ENCODE measurements at regions not wholly inside any gene's neighbourhood (a gene's known extent, or its start where the extent isn't known, plus 50 kb on each side); places are given as distances from the start of the nearest gene placed in this dataset.
A peak's percentile ranks its signal among the peaks of the same experiment; 100 is the strongest.

DNA sequence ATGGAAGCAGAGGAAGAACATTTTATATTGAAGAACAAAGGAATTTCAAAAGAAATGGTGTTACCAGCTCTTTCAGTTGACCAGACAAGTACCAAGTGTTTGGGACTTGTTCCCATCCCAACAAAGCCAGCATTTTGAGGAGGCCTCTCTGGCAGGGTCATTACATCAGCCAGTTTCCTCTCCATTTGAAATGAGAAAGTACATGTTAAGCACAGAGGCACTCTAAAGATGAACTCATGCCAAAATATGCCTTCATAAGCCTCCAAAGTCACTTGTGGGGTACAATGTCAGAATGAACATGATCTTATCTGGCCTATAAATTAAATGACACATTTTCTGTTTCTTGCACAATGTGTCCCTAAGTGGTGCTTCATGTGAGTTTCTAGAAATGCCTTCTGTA lies 223.9 kb downstream of the PRL start:
- in situ Hi-C loops (cut with HindIII; ENCODE audit: low pct_unique_long_range_greater_than_20kb, low sequenced_read_pairs) (no loop called here), intact Hi-C loops (cut with micrococcal nuclease; ENCODE audit: unreplicated experiment) (no loop called here)
- no TSS peak for BruUV-seq (replicated peaks)
- Histone ChIP-seq H3K9me3 (ENCODE audit: control insufficient read depth, insufficient read depth, low read depth, low read length) (no peaks in the 10 kb centered on the region), H3K4me3 (ENCODE audit: low read depth in 2 of 2, low read length in 2 of 2) (no peak overlapping the region), H3K36me3 (ENCODE audit: control insufficient read depth, insufficient read depth, low read length) (no peaks in the 10 kb centered on the region), H3K27ac (ENCODE audit: low read length) (peak overlapping the region; percentile 32; the same call in 1 of the 2 replicates), H3K27me3 (ENCODE audit: control insufficient read depth, insufficient read depth, low read length) (no peaks in the 10 kb centered on the region), H3K4me1 (ENCODE audit: control insufficient read depth, insufficient read depth, low read length) (peaks cover 11% of the 10 kb centered on the region)
- DNase-seq (ENCODE audit: low read depth, low spot score) (no peak), ATAC-seq (no peak)
- TF ChIP-seq REST (IDR thresholded peaks at IDR 0.05; ENCODE audit: insufficient read depth in 1 of 2, low read depth in 2 of 2, low read length in 1 of 2) (no peak), POLR2AphosphoS5 (IDR thresholded peaks at IDR 0.05; ENCODE audit: low read depth, low read length) (no peak), SIN3A (IDR thresholded peaks at IDR 0.05; ENCODE audit: borderline replicate concordance, insufficient read depth, low read depth, low read length) (no peak), TCF7L2 (IDR thresholded peaks at IDR 0.05; ENCODE audit: low read depth, low read length) (no peak)
- TF ChIP-seq, protein P1, sequence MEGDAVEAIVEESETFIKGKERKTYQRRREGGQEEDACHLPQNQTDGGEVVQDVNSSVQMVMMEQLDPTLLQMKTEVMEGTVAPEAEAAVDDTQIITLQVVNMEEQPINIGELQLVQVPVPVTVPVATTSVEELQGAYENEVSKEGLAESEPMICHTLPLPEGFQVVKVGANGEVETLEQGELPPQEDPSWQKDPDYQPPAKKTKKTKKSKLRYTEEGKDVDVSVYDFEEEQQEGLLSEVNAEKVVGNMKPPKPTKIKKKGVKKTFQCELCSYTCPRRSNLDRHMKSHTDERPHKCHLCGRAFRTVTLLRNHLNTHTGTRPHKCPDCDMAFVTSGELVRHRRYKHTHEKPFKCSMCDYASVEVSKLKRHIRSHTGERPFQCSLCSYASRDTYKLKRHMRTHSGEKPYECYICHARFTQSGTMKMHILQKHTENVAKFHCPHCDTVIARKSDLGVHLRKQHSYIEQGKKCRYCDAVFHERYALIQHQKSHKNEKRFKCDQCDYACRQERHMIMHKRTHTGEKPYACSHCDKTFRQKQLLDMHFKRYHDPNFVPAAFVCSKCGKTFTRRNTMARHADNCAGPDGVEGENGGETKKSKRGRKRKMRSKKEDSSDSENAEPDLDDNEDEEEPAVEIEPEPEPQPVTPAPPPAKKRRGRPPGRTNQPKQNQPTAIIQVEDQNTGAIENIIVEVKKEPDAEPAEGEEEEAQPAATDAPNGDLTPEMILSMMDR (IDR thresholded peaks at IDR 0.05), result no peak
- ChIA-PET POLR2A (no interaction called here), CTCF (no interaction called here)

DNA sequence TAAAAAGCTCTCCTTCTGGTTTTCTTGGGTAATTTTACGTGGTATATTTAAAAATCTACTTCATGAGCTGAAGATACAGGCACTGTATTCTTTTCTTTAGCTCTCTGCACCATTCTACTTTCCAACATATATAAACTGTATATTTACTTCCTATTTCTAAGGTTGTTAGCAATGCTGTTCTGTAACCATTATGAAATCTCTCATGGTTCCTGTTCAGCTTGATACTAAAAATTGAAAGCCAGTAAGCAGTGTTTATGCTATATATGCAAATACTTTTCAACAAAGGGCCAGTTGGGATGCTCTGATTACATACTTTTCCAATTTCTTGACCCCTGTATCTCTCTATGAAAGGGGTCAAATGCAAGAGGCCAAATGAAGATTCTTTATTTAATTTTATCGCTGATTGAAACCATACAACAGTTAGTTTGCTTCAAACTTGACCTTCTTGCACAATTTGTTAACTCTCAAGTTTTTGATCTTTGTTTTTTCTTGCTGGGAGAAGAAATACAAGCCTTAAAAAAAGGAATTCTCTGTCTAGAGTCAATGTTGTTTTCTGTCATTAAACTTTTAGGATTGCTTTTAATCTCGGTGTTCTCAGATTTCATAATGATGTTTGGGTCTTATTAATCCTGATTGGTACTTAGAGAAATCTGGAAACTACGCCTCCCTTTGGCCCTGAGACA lies 223.2 kb downstream of the PRL start:
- DNase-seq (ENCODE audit: low read depth, low spot score) (no peak), ATAC-seq (no peak)
- no peaks in the 10 kb centered on the region for H3K36me3 ChIP-seq (ENCODE audit: control insufficient read depth, insufficient read depth, low read length)
- CTCF ChIA-PET, result no interaction called here
- in situ Hi-C loops (cut with HindIII; ENCODE audit: low pct_unique_long_range_greater_than_20kb, low sequenced_read_pairs), result no loop called here
- intact Hi-C loops (cut with micrococcal nuclease; ENCODE audit: unreplicated experiment), result no loop called here
- peaks cover 11% of the 10 kb centered on the region for H3K4me1 ChIP-seq (ENCODE audit: control insufficient read depth, insufficient read depth, low read length)
- no peak for TF ChIP-seq TCF7L2 (IDR thresholded peaks at IDR 0.05; ENCODE audit: low read depth, low read length)
- TF ChIP-seq, protein P1 (IDR thresholded peaks at IDR 0.05), result no peak
- TF ChIP-seq POLR2AphosphoS5 (IDR thresholded peaks at IDR 0.05; ENCODE audit: low read depth, low read length), result no peak
- no peak for TF ChIP-seq SIN3A (IDR thresholded peaks at IDR 0.05; ENCODE audit: borderline replicate concordance, insufficient read depth, low read depth, low read length)
- TF ChIP-seq REST (IDR thresholded peaks at IDR 0.05; ENCODE audit: insufficient read depth in 1 of 2, low read depth in 2 of 2, low read length in 1 of 2), result no peak
- H3K9me3 ChIP-seq (ENCODE audit: control insufficient read depth, insufficient read depth, low read depth, low read length), result no peaks in the 10 kb centered on the region
- H3K4me3 ChIP-seq (ENCODE audit: low read depth in 2 of 2, low read length in 2 of 2), result no peak overlapping the region
- POLR2A ChIA-PET, result no interaction called here
- H3K27ac ChIP-seq (ENCODE audit: low read length), result peak overlapping the region; percentile 32; the same call in 1 of the 2 replicates
- BruUV-seq (replicated peaks), result no TSS peak
- H3K27me3 ChIP-seq (ENCODE audit: control insufficient read depth, insufficient read depth, low read length), result no peaks in the 10 kb centered on the region
